ENCODE measurements at regions not wholly inside any gene's neighbourhood (a gene's known extent, or its start where the extent isn't known, plus 50 kb on each side); places are given as distances from the start of the nearest gene placed in this dataset.

GRCh38 chr10:85145966-85146365 lies 817.6 kb downstream of the CCSER2 start:
- DNase-seq (ENCODE audit: low read depth): no peak

GRCh38 chr10:85147346-85148250 lies 819.2 kb downstream of the CCSER2 start:
- DNase-seq (ENCODE audit: low read depth): no peak

- DNase-seq (ENCODE audit: low read depth): no peak
Measured at GRCh38 chr10:85148693-85149640, 820.6 kb downstream of the CCSER2 start.

- no peak for DNase-seq (ENCODE audit: low read depth)
Measured at GRCh38 chr10:85149766-85150165, 821.4 kb downstream of the CCSER2 start.

GRCh38 chr10:85151506-85151905 lies 823.1 kb downstream of the CCSER2 start:
- no peak for DNase-seq (ENCODE audit: low read depth)

- no peak for DNase-seq (ENCODE audit: low read depth)
Measured at GRCh38 chr10:85152496-85152895, 824.1 kb downstream of the CCSER2 start.

GRCh38 chr10:85152911-85153310 lies 824.5 kb downstream of the CCSER2 start:
- no peak for DNase-seq (ENCODE audit: low read depth)

GRCh38 chr10:85157206-85157605 lies 828.8 kb downstream of the CCSER2 start:
- DNase-seq (ENCODE audit: low read depth): no peak

GRCh38 chr10:85168243-85168642 lies 839.9 kb downstream of the CCSER2 start:
- no peak for DNase-seq (ENCODE audit: low read depth)

GRCh38 chr10:85170026-85170425 lies 841.6 kb downstream of the CCSER2 start:
- DNase-seq (ENCODE audit: low read depth): no peak

GRCh38 chr10:85175635-85176034 lies 847.2 kb downstream of the CCSER2 start:
- DNase-seq (ENCODE audit: low read depth): no peak

- DNase-seq (ENCODE audit: low read depth): no peak
Measured at GRCh38 chr10:85177767-85178166, 849.4 kb downstream of the CCSER2 start.

- no peak for DNase-seq (ENCODE audit: low read depth)
Measured at GRCh38 chr10:85187047-85187446, 858.7 kb downstream of the CCSER2 start.

GRCh38 chr10:85188770-85189484 lies 860.5 kb downstream of the CCSER2 start:
- no peak for DNase-seq (ENCODE audit: low read depth)

- DNase-seq (ENCODE audit: low read depth): no peak
Measured at GRCh38 chr10:85193796-85194195, 865.4 kb downstream of the CCSER2 start.

GRCh38 chr10:85194706-85195105 lies 866.3 kb downstream of the CCSER2 start:
- no peak for DNase-seq (ENCODE audit: low read depth)

GRCh38 chr10:85195596-85195995 lies 867.2 kb downstream of the CCSER2 start:
- no peak for DNase-seq (ENCODE audit: low read depth)

GRCh38 chr10:85204814-85205213 lies 876.4 kb downstream of the CCSER2 start:
- no peak for DNase-seq (ENCODE audit: low read depth)

- DNase-seq (ENCODE audit: low read depth): no peak
Measured at GRCh38 chr10:85212526-85212925, 884.1 kb downstream of the CCSER2 start.

- no peak for DNase-seq (ENCODE audit: low read depth)
Measured at GRCh38 chr10:85213493-85213892, 885.1 kb downstream of the CCSER2 start.

GRCh38 chr10:85222300-85222699 lies 893.9 kb downstream of the CCSER2 start:
- DNase-seq (ENCODE audit: low read depth): no peak

GRCh38 chr10:85224366-85224940 lies 896.1 kb downstream of the CCSER2 start:
- DNase-seq (ENCODE audit: low read depth): no peak

All from iris pigment epithelial cell (primary cell).